Fibroblast of peridontal ligament (primary cell): ENCODE measurements at regions not wholly inside any gene's neighbourhood (a gene's known extent, or its start where the extent isn't known, plus 50 kb on each side); places are given as distances from the start of the nearest gene placed in this dataset.
"Not testable (repeated sequence)": the region's sequence is repeated elsewhere in the genome, so short reads cannot be mapped to it uniquely, and the experiment has no call there.

Source experiments
- DNase-seq: peaks from one replicate; pipeline ENCODE4 v3.0.0-alpha.2; 2010; ENCODE audit errors: extremely low read depth

GRCh38 chr7:54116956-54117355 lies 425.2 kb upstream of the VSTM2A start:
- DNase-seq, result no peak

DNA sequence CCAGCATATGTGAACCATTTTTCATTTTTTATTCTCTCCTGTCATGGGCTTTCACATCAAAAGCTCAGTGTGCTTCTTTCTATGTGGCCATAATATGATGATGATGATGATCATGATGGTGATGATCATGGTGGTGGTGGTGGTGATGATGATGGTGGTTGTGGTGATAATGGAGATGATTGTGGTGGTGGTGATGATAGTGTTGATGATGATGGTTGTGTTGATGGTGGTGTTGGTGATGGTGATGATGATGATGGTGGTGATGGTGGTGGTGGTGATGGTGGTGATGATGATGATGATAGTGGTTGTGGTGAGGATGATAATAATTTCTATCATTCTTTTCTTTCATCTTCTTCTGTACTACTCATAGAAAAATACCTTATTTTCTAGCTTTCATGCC lies 413.1 kb upstream of the VSTM2A start:
- DNase-seq, result no peak

DNA sequence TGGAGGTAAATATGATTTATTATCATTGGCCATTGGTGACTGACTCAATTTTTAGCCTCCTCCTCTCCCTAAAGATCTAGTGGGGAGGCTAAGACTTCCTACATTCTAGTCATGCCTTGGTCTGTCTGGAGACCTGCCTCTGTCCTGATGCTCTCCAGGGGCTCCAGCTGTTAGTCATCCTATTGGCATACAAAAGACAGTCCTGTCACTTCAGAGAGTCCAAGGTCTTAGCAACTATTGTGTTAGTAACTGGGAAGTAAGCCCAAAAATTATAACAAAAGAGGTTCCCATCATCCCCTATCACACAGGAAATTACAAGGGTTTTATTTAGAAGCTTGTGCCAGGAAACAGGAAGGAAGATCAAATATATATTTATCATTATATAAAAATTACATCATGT lies 400.6 kb upstream of the VSTM2A start:
- DNase-seq, result no peak

DNA sequence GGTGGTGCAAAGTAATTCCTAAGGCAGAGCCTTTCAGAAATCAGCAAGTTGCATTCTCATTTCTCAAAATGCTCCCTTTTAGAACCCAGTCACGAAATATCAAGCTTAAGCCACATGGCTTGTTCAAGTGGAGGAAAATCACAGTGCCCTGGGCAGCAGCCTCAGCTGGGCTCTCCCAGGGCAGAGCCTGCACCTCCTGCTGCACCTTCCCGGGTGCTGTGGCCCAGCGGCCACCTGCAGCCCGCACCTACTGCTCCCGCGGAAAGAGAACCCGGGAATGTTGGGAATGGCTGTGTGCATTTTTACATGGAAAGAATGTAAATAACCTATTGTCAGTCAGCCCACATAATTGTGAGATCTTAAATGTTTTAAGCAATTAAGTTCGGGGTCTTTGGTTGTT lies 396.5 kb upstream of the VSTM2A start:
- no peak for DNase-seq

DNA sequence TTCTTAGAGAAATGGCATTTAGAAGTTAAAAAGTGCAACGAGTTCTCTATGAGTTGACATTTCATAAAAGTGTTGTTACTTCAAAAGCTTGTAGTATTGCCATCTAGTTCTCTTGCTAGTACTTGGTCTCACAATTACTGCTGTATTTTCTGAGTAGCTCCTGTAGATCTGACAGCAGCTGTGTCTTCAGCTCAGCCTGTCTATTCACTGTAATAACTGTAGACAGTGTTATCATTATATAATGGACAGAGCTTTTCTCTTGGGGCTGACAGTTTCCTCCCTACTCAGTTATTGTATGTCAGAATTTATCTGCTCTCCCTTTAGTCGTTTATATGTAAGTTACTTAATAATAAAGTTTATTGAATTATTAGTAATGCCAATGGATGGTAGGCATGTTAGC lies 388.7 kb upstream of the VSTM2A start:
- no peak for DNase-seq

DNA sequence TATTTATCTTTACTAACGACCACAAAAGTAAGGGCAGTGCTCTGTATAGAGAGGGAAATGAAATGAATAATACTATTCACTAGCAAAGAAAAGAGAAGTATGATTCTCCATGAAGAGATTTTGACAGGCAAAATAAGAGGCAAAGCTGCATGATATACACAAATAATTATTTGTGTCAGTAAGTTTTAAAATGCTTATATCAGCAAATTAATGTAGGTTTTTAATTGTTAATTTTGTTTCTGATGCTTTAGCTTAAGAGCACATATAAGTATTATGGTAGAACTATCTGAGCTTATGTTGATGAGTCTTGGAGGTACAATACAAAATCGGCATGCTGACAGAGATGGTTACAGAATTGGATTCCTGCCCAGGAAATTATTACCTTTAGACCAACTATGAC lies 383.1 kb upstream of the VSTM2A start:
- no peak for DNase-seq

DNA sequence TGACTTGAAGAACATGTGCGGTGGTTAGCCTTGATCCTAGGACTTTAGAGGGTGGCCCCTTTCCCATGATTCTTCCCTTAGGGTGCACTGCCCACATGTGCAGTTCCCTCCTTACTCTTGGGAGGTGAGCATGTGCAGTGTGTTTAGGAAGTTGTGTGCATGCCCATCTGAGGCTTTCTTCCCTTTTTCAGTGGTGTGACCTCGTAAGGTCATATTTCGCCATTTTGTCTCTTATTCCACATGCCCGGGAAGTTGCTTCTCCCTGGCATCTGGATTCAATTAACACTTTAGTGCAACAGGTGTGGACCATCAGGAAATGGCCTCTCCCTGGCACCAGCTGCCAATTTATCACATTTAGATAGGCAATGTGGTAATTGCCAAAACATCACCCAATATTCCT lies 380.6 kb upstream of the VSTM2A start:
- DNase-seq, result no peak

DNA sequence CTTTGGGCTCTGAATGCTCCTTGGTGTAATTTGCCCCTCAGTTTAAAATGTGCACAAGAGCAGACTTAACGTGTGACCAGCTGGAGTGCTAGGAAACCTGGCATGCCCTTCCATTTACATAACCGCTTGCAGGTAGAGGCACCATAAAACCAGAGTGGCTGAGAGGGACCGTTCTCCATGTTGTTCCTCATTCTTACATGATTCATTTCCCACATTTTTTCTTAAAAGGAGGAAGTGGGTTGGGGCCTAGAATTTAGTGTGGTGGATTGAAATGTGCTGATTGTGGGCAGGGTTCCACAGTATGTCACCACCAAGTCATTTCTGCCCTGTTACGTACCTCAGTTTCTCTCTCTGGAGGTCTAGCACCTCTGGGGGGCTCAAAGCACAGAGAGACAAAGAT lies 375.8 kb upstream of the VSTM2A start:
- no peak for DNase-seq

GRCh38 chr7:54179321-54180029 lies 362.7 kb upstream of the VSTM2A start:
- DNase-seq, result no peak

DNA sequence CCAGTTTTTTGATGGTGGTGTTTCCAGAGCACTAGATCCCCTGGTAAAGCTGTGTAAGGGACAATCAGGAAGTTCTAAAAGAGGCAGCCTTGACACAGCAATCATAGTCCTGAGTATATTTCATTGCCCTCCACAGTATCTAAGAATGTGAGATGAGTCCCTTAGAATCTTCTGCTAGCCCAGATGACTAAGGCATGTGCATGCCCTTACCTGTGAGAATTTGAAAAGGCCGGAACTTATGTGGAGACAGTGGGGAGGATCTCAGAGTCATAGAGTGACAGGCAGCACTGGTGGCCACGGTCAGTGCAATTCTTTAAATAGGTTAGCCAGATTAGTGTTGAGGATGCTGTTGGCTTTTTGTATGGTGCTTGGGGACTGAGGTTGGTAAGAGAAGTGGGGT lies 361.4 kb upstream of the VSTM2A start:
- no peak for DNase-seq

DNA sequence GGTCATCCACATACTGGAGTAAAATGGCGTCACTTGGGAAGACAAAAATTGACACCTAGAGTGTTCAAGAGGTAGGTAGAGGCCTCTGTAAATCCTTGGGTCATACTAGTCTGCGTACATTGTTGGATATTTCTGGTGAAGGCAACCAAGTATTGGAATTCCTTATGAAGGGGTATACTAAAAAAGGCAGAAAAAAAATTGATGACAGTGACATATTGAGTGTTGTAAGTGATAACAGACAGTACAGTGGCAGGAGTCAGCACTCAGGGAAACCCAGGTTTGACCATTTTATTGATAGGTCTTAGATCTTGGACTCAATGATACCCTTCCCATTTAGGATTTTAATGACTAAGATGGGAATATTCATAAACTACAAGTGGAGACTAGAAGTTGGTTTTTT lies 359.1 kb upstream of the VSTM2A start:
- DNase-seq, result no peak

DNA sequence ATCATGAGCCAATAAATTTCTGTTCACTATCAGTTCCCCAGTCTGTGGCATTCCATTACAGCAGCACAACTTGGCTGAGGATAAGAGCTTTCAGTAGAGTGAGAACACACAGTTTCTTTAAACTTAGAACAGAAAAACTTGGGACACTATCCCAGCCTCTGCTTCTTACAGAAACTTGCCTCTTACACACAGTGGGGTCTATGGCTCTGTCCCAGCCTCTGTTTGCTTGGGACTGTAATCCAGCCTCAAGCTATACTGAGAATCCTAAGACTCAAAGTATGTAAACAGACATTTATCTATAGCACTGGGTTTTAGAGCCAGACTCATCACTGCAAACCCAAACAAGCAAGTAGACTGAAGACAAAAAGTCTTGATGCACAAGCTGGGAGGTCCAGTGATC lies 355.8 kb upstream of the VSTM2A start:
- DNase-seq, result no peak

- no peak for DNase-seq
These were observed 354.1 kb upstream of the VSTM2A start for GRCh38 chr7:54187886-54188685.

GRCh38 chr7:54188843-54189242 lies 353.3 kb upstream of the VSTM2A start:
- DNase-seq, result no peak

GRCh38 chr7:54189330-54189729 lies 352.8 kb upstream of the VSTM2A start:
- DNase-seq, result no peak

DNA sequence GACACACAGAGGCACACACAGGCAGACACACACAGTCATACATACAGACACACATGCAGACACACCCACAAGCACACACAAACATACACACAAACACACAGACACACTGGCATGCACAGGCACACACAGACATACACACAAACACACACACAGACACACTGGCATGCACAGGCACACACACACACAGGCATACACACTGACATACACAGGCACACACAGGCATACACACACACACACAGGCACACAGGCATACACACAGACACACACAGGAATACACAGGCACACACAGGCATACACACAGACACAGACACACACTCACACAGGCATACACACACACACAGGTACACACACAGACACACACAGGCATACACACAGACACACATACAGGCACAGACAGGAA lies 340.7 kb upstream of the VSTM2A start:
- DNase-seq, result no peak

- DNase-seq, result no peak
These were observed 326.8 kb upstream of the VSTM2A start for GRCh38 chr7:54215424-54215823.

- DNase-seq, result not testable (repeated sequence)
These were observed 316.1 kb upstream of the VSTM2A start for GRCh38 chr7:54226030-54226429.

- no peak for DNase-seq
These were observed 299.4 kb upstream of the VSTM2A start for GRCh38 chr7:54242776-54243175.

- no peak for DNase-seq
These were observed 297.2 kb upstream of the VSTM2A start for GRCh38 chr7:54245020-54245419.

DNA sequence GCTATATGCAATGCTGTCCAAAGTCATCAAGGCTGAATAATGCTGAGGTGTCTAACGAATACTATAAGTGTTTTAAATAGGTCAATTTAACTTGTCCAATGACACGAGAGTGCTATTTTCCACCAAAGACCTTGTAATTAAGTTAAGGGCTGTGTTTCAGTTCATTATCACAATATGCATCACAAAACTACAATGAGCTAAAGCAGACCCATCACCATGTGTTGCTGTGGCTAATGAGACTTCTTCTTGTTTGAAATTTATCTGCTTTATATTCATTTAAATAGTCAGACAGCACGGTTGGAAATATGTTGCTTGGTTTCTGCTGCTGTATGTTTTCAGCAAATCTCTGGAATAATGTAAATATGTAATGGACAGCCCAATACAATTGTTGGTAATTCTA lies 292.5 kb upstream of the VSTM2A start:
- no peak for DNase-seq

GRCh38 chr7:54252256-54253035 lies 289.7 kb upstream of the VSTM2A start:
- no peak for DNase-seq

DNA sequence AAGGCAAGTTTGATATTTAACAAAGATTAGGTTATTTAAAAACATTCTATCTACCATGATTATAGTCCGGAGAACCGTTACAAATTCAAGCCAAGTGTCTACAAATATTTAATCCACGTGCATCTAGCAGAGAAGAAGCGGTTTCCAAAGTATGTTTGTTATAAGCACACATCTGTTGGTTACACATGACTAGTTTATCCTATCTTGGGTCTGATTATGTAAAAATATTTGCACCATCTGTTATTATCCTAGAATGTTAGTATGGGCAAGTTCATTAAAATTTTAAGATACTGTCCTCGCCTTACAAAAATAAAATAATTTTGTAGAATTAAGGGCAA lies 289.2 kb upstream of the VSTM2A start:
- DNase-seq, result no peak
